Ectodermal cell (in vitro differentiated cells): ENCODE measurements at regions not wholly inside any gene's neighbourhood (a gene's known extent, or its start where the extent isn't known, plus 50 kb on each side); places are given as distances from the start of the nearest gene placed in this dataset.

ENCODE experiments used
- H3K27ac ChIP-seq: 2 replicates; pipeline ENCODE4 v1.7.0; 2013; ENCODE audit warnings: mild to moderate bottlenecking, low read depth, low read length; ENCODE audit not compliant: insufficient read depth, poor library complexity, severe bottlenecking
- H3K27me3 ChIP-seq: 2 replicates; pipeline ENCODE4 v1.7.0; 2013; ENCODE audit warnings: mild to moderate bottlenecking, low read length; ENCODE audit not compliant: insufficient read depth, control insufficient read depth, poor library complexity, severe bottlenecking
- H3K36me3 ChIP-seq: one replicate; pipeline ENCODE4 v1.7.0; 2013; ENCODE audit warnings: low read length; ENCODE audit not compliant: control insufficient read depth, insufficient read depth
- H3K4me1 ChIP-seq: one replicate; pipeline ENCODE4 v1.7.0; 2013; ENCODE audit warnings: low read length; ENCODE audit not compliant: control insufficient read depth, insufficient read depth
- H3K4me3 ChIP-seq: 2 replicates; pipeline ENCODE4 v1.7.0; 2013; ENCODE audit warnings: low read depth, low read length, control low read depth; ENCODE audit not compliant: insufficient read depth
- H3K9me3 ChIP-seq: 2 replicates; pipeline ENCODE4 v1.7.0; 2013; ENCODE audit warnings: mild to moderate bottlenecking, low read length, moderate library complexity; ENCODE audit not compliant: control insufficient read depth
- WGBS, 2 experiments: methylation state at CpG; one replicate each; pipeline ENCODE4 v1.1.7; 2013; ENCODE audit warnings: missing lambda C conversion rate in 2 of 2; 5-methylcytosine and 5-hydroxymethylcytosine counted together

- Histone ChIP-seq H3K9me3 (no peaks in the 10 kb centered on the region), H3K27ac (no peak overlapping the region), H3K4me1 (no peaks in the 10 kb centered on the region), H3K27me3 (no peaks in the 10 kb centered on the region), H3K36me3 (no peaks in the 10 kb centered on the region), H3K4me3 (no peak overlapping the region)
- 90 to 92% methylated on average over 7 of the region's 7 CpGs for WGBS, 2 experiments
Observed at GRCh38 chr10:108166401-108166800, 1001.9 kb upstream of the SORCS1 start.

GRCh38 chr10:108147346-108147745 is 982.8 kb upstream of the SORCS1 start:
- H3K9me3 ChIP-seq: no peaks in the 10 kb centered on the region
- H3K36me3 ChIP-seq: no peaks in the 10 kb centered on the region
- H3K4me3 ChIP-seq: no peak overlapping the region
- H3K4me1 ChIP-seq: no peaks in the 10 kb centered on the region
- no peak overlapping the region for H3K27ac ChIP-seq
- no peaks in the 10 kb centered on the region for H3K27me3 ChIP-seq
- 90% methylated on average over 1 of the region's 2 CpGs; no CpG with 5 or more reads in 1 of the 2 experiments for WGBS, 2 experiments

GRCh38 chr10:108141064-108141463 is 976.6 kb upstream of the SORCS1 start:
- Histone ChIP-seq H3K36me3 (no peaks in the 10 kb centered on the region), H3K4me1 (no peaks in the 10 kb centered on the region), H3K9me3 (no peaks in the 10 kb centered on the region), H3K27me3 (no peaks in the 10 kb centered on the region), H3K4me3 (no peak overlapping the region), H3K27ac (no peak overlapping the region)
- WGBS, 2 experiments: 90% methylated on average over 1 of the region's 1 CpG; no CpG with 5 or more reads in 1 of the 2 experiments

GRCh38 chr10:108132303-108132702 is 967.8 kb upstream of the SORCS1 start:
- H3K36me3 ChIP-seq: no peaks in the 10 kb centered on the region
- H3K9me3 ChIP-seq: no peaks in the 10 kb centered on the region
- 93 to 96% methylated on average over 2 of the region's 2 CpGs for WGBS, 2 experiments
- no peaks in the 10 kb centered on the region for H3K27me3 ChIP-seq
- H3K4me1 ChIP-seq: peaks cover 3% of the 10 kb centered on the region
- H3K27ac ChIP-seq: no peak overlapping the region
- H3K4me3 ChIP-seq: no peak overlapping the region

- Histone ChIP-seq H3K27me3 (no peaks in the 10 kb centered on the region), H3K27ac (no peak overlapping the region), H3K9me3 (no peaks in the 10 kb centered on the region), H3K4me1 (peaks cover 3% of the 10 kb centered on the region), H3K4me3 (no peak overlapping the region), H3K36me3 (no peaks in the 10 kb centered on the region)
- WGBS, 2 experiments: 86 to 100% methylated on average over 2 of the region's 2 CpGs
Observed at GRCh38 chr10:108130575-108130974, 966.1 kb upstream of the SORCS1 start.

- Histone ChIP-seq H3K4me1 (no peaks in the 10 kb centered on the region), H3K9me3 (no peaks in the 10 kb centered on the region), H3K36me3 (no peaks in the 10 kb centered on the region), H3K4me3 (no peak overlapping the region), H3K27me3 (no peaks in the 10 kb centered on the region), H3K27ac (no peak overlapping the region)
- WGBS, 2 experiments: 47 to 63% methylated on average over 2 of the region's 2 CpGs
Observed at GRCh38 chr10:108112218-108112617, 947.7 kb upstream of the SORCS1 start.

GRCh38 chr10:108104551-108105156 is 940.1 kb upstream of the SORCS1 start:
- H3K9me3 ChIP-seq: no peaks in the 10 kb centered on the region
- no peaks in the 10 kb centered on the region for H3K4me1 ChIP-seq
- no peaks in the 10 kb centered on the region for H3K36me3 ChIP-seq
- no peak overlapping the region for H3K4me3 ChIP-seq
- 91% methylated on average over 3 of the region's 3 CpGs for WGBS, 2 experiments
- H3K27me3 ChIP-seq: no peaks in the 10 kb centered on the region
- no peak overlapping the region for H3K27ac ChIP-seq

GRCh38 chr10:108097258-108097657 is 932.8 kb upstream of the SORCS1 start:
- Histone ChIP-seq H3K36me3 (no peaks in the 10 kb centered on the region), H3K9me3 (no peaks in the 10 kb centered on the region), H3K4me3 (no peak overlapping the region), H3K27me3 (no peaks in the 10 kb centered on the region), H3K27ac (no peak overlapping the region), H3K4me1 (no peaks in the 10 kb centered on the region)
- WGBS, 2 experiments: 93 to 94% methylated on average over 4 of the region's 4 CpGs

GRCh38 chr10:108095932-108096925 is 931.7 kb upstream of the SORCS1 start:
- Histone ChIP-seq H3K36me3 (no peaks in the 10 kb centered on the region), H3K27me3 (no peaks in the 10 kb centered on the region), H3K27ac (no peak overlapping the region), H3K4me3 (no peak overlapping the region), H3K9me3 (no peaks in the 10 kb centered on the region), H3K4me1 (no peaks in the 10 kb centered on the region)
- WGBS, 2 experiments: 92 to 95% methylated on average over 7 of the region's 7 CpGs

GRCh38 chr10:108090476-108091215 is 926.1 kb upstream of the SORCS1 start:
- H3K9me3 ChIP-seq: no peaks in the 10 kb centered on the region
- H3K27me3 ChIP-seq: no peaks in the 10 kb centered on the region
- H3K4me1 ChIP-seq: no peaks in the 10 kb centered on the region
- H3K36me3 ChIP-seq: no peaks in the 10 kb centered on the region
- no peak overlapping the region for H3K4me3 ChIP-seq
- 95% methylated on average over 3 of the region's 3 CpGs for WGBS, 2 experiments
- H3K27ac ChIP-seq: no peak overlapping the region
